Skeletal muscle cell (primary cell): ENCODE measurements at regions not wholly inside any gene's neighbourhood (a gene's known extent, or its start where the extent isn't known, plus 50 kb on each side); places are given as distances from the start of the nearest gene placed in this dataset.
"Not testable (repeated sequence)": the region's sequence is repeated elsewhere in the genome, so short reads cannot be mapped to it uniquely, and the experiment has no call there.

Experiments used
- DNase-seq: peaks from one replicate; pipeline ENCODE4 v3.0.0-alpha.2; 2010; ENCODE audit warnings: low read depth
- H3K4me3 ChIP-seq: 2 replicates; pipeline ENCODE4 v1.5.1; 2011; ENCODE audit warnings: low read depth, mild to moderate bottlenecking, control low read depth, low read length, moderate library complexity

GRCh38 chr7:119692541-119692940 is 580.4 kb upstream of the KCND2 start:
- no peak overlapping the region for H3K4me3 ChIP-seq
- no peak for DNase-seq

GRCh38 chr7:119694506-119694905 is 578.5 kb upstream of the KCND2 start:
- no peak for DNase-seq
- H3K4me3 ChIP-seq: no peak overlapping the region

GRCh38 chr7:119696336-119696735 is 576.6 kb upstream of the KCND2 start:
- DNase-seq: no peak
- no peak overlapping the region for H3K4me3 ChIP-seq

GRCh38 chr7:119703895-119704294 is 569.1 kb upstream of the KCND2 start:
- H3K4me3 ChIP-seq: no peak overlapping the region
- no peak for DNase-seq

DNA sequence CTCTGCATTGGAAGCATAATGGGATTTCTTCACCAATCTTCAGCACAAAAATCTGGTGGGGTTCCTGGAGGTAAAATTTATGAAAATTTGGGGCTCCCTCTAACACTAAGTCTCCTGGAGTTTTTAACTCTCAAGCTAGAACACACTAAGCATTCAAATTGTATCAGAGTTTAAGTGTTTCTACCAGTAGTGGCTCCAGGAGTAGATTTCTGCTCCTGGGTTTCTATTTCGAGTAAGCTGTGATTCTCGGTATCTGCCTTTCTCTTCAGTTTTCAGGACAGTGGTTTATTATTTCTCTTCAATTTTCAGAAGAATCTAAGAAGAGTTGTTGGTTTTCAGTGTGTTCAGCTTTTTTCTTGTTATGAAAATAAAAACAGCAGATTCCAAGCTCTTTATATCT is 566.4 kb upstream of the KCND2 start:
- H3K4me3 ChIP-seq: no peak overlapping the region
- no peak for DNase-seq

DNA sequence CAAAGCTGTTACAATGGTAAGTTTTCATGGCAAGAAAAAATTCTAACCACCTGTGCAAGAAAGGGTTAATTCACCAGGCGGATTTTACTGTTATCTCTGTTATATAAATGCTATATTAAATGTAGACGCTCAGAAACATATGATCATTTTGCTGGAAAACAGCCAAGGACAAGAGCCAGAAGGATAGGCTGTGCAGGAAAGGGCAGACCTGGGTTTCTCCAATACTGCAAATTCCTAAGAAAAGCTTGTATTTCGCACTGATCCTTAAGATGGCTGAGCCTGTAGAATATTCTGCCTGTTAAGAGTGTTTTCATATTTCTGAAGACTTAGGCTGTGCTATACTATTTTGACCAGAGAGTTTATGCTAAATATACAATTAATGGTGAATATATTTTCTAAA is 564.1 kb upstream of the KCND2 start:
- DNase-seq: no peak
- no peak overlapping the region for H3K4me3 ChIP-seq

GRCh38 chr7:119711104-119711503 is 561.9 kb upstream of the KCND2 start:
- H3K4me3 ChIP-seq: no peak overlapping the region
- DNase-seq: no peak

DNA sequence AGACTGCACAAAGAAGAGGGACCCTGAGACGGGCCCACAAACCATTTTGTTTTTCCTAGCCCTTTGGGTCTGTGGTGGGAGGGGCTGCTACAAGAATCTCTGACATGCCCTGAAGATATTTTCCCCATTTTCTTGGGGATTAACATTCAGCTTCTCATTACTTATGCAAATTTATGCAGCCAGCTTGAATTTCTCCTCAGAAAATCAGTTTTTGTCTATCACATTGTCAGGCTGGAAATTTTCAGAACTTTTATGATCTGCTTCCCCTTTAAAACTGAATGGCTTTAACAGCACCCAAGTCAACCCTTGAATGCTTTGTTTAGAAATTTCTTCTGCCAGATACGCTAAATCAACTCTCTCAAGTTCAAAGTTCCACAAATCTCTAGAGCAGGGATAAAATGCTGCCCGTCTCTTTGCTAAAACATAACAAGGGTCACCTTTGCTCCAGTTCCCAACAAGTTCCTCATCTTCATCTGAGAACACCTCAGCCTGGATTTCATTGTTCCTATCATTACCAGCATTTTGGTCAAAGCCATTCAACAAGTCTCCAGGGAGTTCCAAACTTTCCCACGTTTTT is 560.0 kb upstream of the KCND2 start:
- no peak overlapping the region for H3K4me3 ChIP-seq
- DNase-seq: no peak

- no peak for DNase-seq
- no peak overlapping the region for H3K4me3 ChIP-seq
Measured at GRCh38 chr7:119713606-119714005, 559.4 kb upstream of the KCND2 start.

DNA sequence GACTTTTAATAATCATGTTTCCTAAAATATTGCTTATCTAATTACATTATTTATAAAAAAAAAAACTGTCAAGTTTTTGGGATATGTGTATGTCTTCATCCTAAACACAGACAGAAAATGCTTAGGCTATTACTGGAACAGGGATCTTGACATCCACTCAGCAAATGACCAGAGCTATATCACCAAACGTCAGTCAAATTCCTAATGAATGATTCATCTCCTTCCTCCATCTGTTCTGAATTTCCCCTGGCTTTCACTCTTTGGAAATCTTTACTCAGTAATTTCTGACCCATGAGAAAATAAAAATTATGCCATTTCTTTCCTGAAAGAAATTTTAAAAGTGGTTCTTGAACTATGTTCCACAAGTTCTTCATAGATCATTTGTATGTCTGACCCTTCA is 552.4 kb upstream of the KCND2 start:
- DNase-seq: peak; percentile 83
- no peak overlapping the region for H3K4me3 ChIP-seq

GRCh38 chr7:119724041-119724792 is 548.8 kb upstream of the KCND2 start:
- H3K4me3 ChIP-seq: no peak overlapping the region
- no peak for DNase-seq

- H3K4me3 ChIP-seq: no peak overlapping the region
- DNase-seq: no peak
Measured at GRCh38 chr7:119733127-119733879, 539.7 kb upstream of the KCND2 start.

GRCh38 chr7:119737390-119737789 is 535.6 kb upstream of the KCND2 start:
- no peak overlapping the region for H3K4me3 ChIP-seq
- no peak for DNase-seq

GRCh38 chr7:119745280-119745679 is 527.7 kb upstream of the KCND2 start:
- not testable (repeated sequence) for DNase-seq, H3K4me3 ChIP-seq

GRCh38 chr7:119748251-119748860 is 524.6 kb upstream of the KCND2 start:
- H3K4me3 ChIP-seq: no peak overlapping the region
- DNase-seq: no peak

DNA sequence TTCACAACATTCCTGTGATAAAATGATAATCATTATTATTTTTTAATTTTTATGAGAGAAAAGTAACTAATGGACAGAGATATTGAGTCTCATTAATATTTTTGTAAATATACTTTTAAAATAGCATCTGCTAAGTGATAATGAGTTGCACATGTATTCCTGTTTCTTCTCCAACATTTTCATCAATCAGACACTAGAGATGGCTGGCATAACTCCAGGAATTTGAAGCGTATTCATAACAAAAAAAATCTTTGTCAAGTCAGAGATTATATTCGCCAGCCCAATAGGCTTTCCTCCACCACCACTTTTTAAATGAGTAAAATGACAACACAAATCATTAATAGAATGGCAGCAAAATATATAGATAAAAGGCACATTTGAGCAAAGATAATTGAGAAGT is 524.0 kb upstream of the KCND2 start:
- H3K4me3 ChIP-seq: no peak overlapping the region
- no peak for DNase-seq

- no peak for DNase-seq
- H3K4me3 ChIP-seq: no peak overlapping the region
Measured at GRCh38 chr7:119756687-119757086, 516.3 kb upstream of the KCND2 start.

DNA sequence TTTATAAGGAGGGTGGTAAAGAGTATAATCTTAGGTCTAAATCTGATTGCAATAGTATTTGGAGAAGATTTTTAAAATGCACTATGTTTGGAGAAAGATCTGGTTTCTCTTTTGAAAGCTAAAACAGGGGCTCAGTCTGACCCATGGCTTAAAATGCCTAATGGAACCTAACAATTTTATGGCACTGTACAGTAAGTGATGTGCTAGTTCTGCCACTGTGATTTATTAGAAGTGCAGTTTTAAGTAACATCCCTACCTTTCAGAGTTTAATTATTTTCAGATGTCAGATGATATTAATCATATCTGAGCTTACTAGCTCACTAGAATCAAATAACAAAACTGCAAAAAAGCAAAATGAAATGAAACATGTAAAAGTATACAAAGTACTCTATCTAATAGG is 514.7 kb upstream of the KCND2 start:
- H3K4me3 ChIP-seq: no peak overlapping the region
- no peak for DNase-seq

DNA sequence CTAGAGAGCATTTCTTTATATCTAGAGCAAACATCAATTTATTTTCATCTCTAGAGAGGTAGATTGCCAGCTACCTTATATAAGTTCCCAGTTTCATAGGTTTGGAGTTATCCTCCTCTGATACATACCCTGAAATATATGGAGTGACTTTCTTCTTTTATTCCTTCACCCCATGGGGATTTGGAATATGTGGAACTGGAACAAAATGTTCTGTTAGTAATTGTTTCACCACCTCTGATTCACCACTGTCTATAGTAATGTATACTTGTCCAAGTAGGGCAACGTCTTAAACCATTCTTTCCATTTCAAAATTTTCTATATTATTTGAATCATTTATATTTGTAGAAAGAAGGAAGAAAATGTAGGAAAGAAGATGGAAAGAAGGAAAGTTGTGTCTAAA is 511.2 kb upstream of the KCND2 start:
- peak; percentile 78 for DNase-seq
- no peak overlapping the region for H3K4me3 ChIP-seq

GRCh38 chr7:119782286-119782685 is 490.7 kb upstream of the KCND2 start:
- no peak overlapping the region for H3K4me3 ChIP-seq

More at GRCh38 chr7:119782286-119782685, 490.7 kb upstream of the KCND2 start:
- no peak for DNase-seq
